ENCODE measurements at regions not wholly inside any gene's neighbourhood (a gene's known extent, or its start where the extent isn't known, plus 50 kb on each side); places are given as distances from the start of the nearest gene placed in this dataset.

DNA sequence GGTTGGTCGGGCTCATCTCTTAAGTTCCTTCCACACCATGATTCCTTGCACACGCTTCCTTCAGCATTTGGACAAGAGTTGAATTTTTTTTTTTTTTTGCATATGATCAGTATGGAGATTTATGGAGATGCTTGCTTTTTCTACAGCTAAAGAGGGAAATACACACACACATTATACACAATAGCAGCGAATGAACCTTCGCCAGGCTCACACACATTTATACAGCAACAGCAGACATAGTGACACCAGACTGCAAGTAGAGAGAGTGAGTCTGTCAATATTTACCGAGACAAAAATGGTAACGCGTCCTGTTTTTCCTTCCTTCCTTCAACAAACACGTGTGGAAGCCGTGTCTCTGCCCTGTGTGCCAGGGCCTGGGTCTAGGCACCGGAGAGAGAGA is 897.9 kb downstream of the BCL11B start (continued):
- TF ChIP-seq, protein P1, sequence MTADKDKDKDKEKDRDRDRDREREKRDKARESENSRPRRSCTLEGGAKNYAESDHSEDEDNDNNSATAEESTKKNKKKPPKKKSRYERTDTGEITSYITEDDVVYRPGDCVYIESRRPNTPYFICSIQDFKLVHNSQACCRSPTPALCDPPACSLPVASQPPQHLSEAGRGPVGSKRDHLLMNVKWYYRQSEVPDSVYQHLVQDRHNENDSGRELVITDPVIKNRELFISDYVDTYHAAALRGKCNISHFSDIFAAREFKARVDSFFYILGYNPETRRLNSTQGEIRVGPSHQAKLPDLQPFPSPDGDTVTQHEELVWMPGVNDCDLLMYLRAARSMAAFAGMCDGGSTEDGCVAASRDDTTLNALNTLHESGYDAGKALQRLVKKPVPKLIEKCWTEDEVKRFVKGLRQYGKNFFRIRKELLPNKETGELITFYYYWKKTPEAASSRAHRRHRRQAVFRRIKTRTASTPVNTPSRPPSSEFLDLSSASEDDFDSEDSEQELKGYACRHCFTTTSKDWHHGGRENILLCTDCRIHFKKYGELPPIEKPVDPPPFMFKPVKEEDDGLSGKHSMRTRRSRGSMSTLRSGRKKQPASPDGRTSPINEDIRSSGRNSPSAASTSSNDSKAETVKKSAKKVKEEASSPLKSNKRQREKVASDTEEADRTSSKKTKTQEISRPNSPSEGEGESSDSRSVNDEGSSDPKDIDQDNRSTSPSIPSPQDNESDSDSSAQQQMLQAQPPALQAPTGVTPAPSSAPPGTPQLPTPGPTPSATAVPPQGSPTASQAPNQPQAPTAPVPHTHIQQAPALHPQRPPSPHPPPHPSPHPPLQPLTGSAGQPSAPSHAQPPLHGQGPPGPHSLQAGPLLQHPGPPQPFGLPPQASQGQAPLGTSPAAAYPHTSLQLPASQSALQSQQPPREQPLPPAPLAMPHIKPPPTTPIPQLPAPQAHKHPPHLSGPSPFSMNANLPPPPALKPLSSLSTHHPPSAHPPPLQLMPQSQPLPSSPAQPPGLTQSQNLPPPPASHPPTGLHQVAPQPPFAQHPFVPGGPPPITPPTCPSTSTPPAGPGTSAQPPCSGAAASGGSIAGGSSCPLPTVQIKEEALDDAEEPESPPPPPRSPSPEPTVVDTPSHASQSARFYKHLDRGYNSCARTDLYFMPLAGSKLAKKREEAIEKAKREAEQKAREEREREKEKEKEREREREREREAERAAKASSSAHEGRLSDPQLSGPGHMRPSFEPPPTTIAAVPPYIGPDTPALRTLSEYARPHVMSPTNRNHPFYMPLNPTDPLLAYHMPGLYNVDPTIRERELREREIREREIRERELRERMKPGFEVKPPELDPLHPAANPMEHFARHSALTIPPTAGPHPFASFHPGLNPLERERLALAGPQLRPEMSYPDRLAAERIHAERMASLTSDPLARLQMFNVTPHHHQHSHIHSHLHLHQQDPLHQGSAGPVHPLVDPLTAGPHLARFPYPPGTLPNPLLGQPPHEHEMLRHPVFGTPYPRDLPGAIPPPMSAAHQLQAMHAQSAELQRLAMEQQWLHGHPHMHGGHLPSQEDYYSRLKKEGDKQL (CRISPR knock-in tag; IDR thresholded peaks at IDR 0.05; ENCODE audit: low read depth): no peak
- no peak for TF ChIP-seq SUZ12 (IDR thresholded peaks at IDR 0.05; ENCODE audit: low read depth, low read length)

DNA sequence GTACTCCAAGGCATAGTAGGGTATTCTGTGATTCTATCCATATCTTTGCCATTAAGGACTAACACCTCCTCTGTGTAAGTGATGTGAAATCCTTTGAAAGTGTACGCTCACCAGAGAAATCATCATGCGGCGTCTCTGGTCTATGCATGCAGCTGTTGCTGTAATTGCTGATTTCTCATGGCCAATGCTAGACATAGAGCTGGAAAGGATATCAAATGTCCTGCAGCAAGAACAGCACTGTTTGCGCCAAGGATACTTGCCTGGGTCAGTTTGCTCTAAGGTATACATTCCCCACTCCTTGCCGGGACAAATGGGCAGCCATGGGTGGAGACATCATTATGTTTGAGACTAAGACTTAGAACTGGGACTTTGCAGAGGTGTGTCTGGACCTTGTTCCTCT is 896.4 kb downstream of the BCL11B start:
- WGBS (ENCODE audit: low lambda C conversion rate): 56% methylated on average over 5 of the region's 5 CpGs
- no peak for FAIRE-seq

More for the DNA sequence above, 896.4 kb downstream of the BCL11B start:
- no peak for DNase-seq (ENCODE audit: low spot score)
- H3K4me1 ChIP-seq (ENCODE audit: insufficient read depth, low read length): no peaks in the 10 kb centered on the region
- H3K9ac ChIP-seq (ENCODE audit: insufficient read depth, low read depth, low read length): no peak overlapping the region
- intact Hi-C loops (cut with micrococcal nuclease; ENCODE audit: unreplicated experiment): no loop called here
- H3K9me3 ChIP-seq (ENCODE audit: low read length): peaks cover 94% of the 10 kb centered on the region
- H2AFZ ChIP-seq (ENCODE audit: low read length): no peak overlapping the region
- no TSS peak for BruUV-seq (replicated peaks)
- H3K4me3 ChIP-seq (replicated peaks in 1 of 3; ENCODE audit: insufficient read depth in 1 of 3, low read depth in 2 of 3, low read length in 3 of 3): no peak overlapping the region
- ChIA-PET CTCF (ENCODE audit: low intra/inter-chr PET ratio, low total read pairs) (no interaction called here), POLR2A (no interaction called here)
- no peaks in the 10 kb centered on the region for H3K79me2 ChIP-seq (ENCODE audit: insufficient read depth, low read length)
- ATAC-seq: no peak
- H3K36me3 ChIP-seq (replicated peaks in 1 of 2; ENCODE audit: control insufficient read depth in 1 of 2, insufficient read depth in 2 of 2, low read length in 2 of 2): no peaks in the 10 kb centered on the region
- TF ChIP-seq, protein P2, sequence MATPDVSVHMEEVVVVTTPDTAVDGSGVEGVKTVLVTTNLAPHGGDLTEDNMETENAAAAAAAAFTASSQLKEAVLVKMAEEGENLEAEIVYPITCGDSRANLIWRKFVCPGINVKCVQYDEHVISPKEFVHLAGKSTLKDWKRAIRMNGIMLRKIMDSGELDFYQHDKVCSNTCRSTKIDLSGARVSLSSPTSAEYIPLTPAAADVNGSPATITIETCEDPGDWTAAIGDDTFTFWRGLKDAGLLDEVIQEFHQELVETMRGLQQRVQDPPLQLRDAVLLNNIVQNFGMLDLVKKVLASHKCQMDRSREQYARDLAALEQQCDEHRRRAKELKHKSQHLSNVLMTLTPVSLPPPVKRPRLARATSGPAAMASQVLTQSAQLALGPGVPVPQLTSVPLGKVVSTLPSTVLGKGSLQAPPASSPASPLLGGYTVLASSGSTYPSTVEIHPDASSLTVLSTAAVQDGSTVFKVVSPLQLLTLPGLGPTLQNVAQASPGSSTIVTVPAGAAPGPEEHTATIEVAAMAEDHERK (CRISPR knock-in tag; IDR thresholded peaks at IDR 0.05; ENCODE audit: low read depth): no peak
- no peak for TF ChIP-seq ZNF432 (CRISPR knock-in tag; IDR thresholded peaks at IDR 0.05; ENCODE audit: borderline replicate concordance)
- TF ChIP-seq, protein P3, sequence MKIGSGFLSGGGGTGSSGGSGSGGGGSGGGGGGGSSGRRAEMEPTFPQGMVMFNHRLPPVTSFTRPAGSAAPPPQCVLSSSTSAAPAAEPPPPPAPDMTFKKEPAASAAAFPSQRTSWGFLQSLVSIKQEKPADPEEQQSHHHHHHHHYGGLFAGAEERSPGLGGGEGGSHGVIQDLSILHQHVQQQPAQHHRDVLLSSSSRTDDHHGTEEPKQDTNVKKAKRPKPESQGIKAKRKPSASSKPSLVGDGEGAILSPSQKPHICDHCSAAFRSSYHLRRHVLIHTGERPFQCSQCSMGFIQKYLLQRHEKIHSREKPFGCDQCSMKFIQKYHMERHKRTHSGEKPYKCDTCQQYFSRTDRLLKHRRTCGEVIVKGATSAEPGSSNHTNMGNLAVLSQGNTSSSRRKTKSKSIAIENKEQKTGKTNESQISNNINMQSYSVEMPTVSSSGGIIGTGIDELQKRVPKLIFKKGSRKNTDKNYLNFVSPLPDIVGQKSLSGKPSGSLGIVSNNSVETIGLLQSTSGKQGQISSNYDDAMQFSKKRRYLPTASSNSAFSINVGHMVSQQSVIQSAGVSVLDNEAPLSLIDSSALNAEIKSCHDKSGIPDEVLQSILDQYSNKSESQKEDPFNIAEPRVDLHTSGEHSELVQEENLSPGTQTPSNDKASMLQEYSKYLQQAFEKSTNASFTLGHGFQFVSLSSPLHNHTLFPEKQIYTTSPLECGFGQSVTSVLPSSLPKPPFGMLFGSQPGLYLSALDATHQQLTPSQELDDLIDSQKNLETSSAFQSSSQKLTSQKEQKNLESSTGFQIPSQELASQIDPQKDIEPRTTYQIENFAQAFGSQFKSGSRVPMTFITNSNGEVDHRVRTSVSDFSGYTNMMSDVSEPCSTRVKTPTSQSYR (CRISPR knock-in tag; IDR thresholded peaks at IDR 0.05; ENCODE audit: borderline replicate concordance): no peak
- no peak for TF ChIP-seq ZNF34 (CRISPR knock-in tag; IDR thresholded peaks at IDR 0.05; ENCODE audit: borderline replicate concordance)
- TF ChIP-seq KDM1A (CRISPR knock-in tag; IDR thresholded peaks at IDR 0.05): no peak
- no peak for TF ChIP-seq SAP130 (CRISPR knock-in tag; IDR thresholded peaks at IDR 0.05; ENCODE audit: low read depth)
- no peak for TF ChIP-seq ELF4 (CRISPR knock-in tag; IDR thresholded peaks at IDR 0.05; ENCODE audit: borderline replicate concordance)
- TF ChIP-seq ZNF24 (IDR thresholded peaks at IDR 0.05): no peak
- TF ChIP-seq DNMT1 (CRISPR knock-in tag; IDR thresholded peaks at IDR 0.05): no peak
- no peak for TF ChIP-seq RNF2 (conservative IDR thresholded peaks at IDR 0.05; ENCODE audit: low read depth)
- no peak for TF ChIP-seq TSC22D2 (CRISPR knock-in tag; IDR thresholded peaks at IDR 0.05; ENCODE audit: borderline replicate concordance)
- TF ChIP-seq CBX2 (IDR thresholded peaks at IDR 0.05; ENCODE audit: low read depth, low read length): no peak
- TF ChIP-seq CBX2 (CRISPR knock-in tag; IDR thresholded peaks at IDR 0.05; ENCODE audit: low read depth): no peak
- no peak for TF ChIP-seq ZNF737 (CRISPR knock-in tag; IDR thresholded peaks at IDR 0.05; ENCODE audit: borderline replicate concordance)
- in situ Hi-C loops (cut with HindIII; ENCODE audit: extremely low pct_ligation_motif_present, low pct_unique_long_range_greater_than_20kb): no loop called here
- H4K20me1 ChIP-seq (ENCODE audit: insufficient read depth, low read length): no peaks in the 10 kb centered on the region
- H3K4me2 ChIP-seq (ENCODE audit: low read depth, low read length): no peak overlapping the region
- H3K27ac ChIP-seq (ENCODE audit: extremely low read length, insufficient read depth, low read length): no peak overlapping the region
- no peaks in the 10 kb centered on the region for H3K27me3 ChIP-seq (ENCODE audit: control insufficient read depth in 1 of 2, insufficient read depth in 2 of 2, low read length in 2 of 2)

All from HepG2 (cell line).